ENCODE measurements at regions not wholly inside any gene's neighbourhood (a gene's known extent, or its start where the extent isn't known, plus 50 kb on each side); places are given as distances from the start of the nearest gene placed in this dataset.

- TF ChIP-seq CTCF (IDR thresholded peaks at IDR 0.05; ENCODE audit: insufficient read depth, low read depth, low read length): no peak
- no peak for TF ChIP-seq EZH2 (IDR thresholded peaks at IDR 0.05; ENCODE audit: insufficient read depth, low read length)
Observed at GRCh38 chr13:64078025-64078424, 2662.4 kb upstream of the PCDH20 start.

Data from astrocyte (in vitro differentiated cells and primary cell).